ENCODE measurements at regions not wholly inside any gene's neighbourhood (a gene's known extent, or its start where the extent isn't known, plus 50 kb on each side); places are given as distances from the start of the nearest gene placed in this dataset.
"Not testable (repeated sequence)": the region's sequence is repeated elsewhere in the genome, so short reads cannot be mapped to it uniquely, and the experiment has no call there.

DNA sequence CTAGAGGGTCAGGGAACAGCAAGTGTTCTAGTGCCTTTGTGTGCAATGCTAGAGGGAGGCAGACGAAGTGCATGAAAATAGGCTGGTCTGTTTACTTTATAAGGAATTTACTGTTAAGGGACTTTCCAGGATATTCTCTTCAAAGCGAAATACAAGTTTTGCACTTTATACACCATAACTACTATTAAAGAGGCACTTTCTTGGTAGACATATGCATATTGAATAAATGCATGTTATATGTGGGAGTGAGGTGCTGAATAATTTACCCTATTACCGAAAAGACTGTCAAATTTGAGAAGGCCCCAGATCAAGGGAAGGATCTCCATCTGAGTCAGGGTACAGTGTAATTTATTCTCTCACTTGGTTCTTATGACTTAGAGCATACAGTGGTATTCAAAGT is 310.5 kb downstream of the S1PR1 start:
- DNase-seq (ENCODE audit: low read depth) = no peak

GRCh38 chr1:101548376-101548775 is 311.6 kb downstream of the S1PR1 start:
- DNase-seq (ENCODE audit: low read depth) = no peak

DNA sequence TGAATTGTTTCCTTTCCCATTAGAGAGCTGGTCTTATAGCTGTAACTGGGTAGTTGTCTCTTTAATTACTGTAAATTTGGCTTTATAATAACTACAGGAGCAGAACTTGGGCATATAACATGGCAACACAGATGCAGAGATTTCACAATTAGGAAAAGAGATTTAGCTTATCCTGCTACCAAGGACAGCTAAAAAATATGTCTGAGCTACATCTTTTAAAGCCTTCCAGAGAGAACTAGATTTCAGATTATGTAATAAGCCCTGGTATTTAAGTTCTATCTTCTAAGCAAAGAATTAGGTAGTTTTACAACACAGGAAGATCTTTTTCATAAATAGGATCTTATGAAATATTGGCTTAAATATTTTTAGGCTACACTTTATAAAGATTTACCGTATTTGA is 313.8 kb downstream of the S1PR1 start:
- DNase-seq (ENCODE audit: low read depth) = no peak

DNA sequence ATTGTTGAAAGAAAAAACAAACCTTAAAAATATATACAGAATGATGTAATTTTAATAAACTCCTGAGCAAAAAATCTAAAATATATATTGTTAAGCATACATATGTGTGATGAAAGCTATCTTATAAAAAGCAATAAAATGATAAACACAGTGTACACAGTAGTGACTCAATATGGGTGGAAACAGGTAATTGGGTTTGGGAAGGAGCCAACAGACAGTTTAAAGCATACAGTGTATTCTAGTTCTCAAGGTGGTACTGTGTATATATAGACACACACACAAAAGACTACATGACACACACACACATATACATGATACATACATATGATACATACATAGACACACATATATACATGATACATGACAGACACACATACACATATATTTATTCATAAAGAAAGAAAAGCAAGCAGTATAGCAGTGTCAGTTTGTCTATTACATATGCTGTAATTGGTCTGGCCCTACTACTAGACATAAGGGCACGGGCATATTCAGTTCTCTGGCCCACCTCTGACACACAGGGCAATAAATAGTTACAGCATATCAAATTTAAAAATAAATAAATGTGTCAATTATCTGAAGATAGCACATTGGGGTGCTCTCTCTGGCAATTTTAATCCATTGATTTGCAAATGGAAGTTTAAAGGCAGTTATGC is 330.2 kb downstream of the S1PR1 start:
- DNase-seq (ENCODE audit: low read depth) = no peak

DNA sequence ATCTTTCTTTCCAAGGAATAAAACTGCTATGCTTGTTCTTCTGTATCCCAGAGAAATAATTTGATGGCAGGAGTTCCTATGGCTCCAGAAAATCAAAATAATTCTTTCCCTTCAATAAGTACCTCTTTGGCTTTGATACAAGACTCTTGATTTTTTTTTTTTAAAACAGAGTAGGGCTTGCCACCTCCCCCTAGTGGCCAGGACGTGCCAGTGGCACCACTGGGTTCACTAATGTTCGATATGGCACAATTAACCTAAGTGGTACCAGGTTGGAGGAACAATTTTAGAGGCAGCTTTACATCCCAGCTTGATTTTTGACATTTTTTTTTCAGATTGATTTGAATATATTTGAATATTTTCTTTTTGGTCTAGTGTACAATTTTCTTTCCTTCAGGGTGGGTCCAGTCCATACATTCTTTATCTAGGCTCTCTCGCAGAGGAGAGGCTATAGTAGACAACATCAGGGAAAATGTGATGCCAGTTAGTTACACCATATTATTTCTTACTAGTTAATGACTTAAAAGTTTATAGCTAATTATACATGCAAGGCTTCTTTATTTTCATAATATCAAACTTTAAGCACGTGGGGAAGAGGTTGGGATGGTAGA is 330.9 kb downstream of the S1PR1 start:
- peak; percentile 13 for DNase-seq (ENCODE audit: low read depth)

DNA sequence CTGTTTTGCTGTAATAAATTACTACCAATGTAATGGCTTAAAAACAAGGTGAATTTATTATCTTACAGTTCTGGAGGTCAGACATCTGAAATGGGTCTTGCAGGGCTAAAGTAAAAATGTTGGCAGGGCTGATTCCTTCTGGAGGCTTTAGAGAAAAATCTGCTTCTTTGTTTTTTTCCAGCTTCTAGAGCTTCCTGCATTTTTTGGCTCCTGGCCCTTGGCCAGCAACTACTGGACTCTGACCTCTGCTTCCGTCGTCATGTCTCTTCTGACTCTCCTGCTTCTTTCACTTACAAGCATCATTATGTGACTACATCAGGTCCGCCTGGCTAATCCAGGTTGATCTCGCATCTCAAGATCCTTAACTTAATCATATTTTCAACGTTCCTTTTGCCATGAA is 350.9 kb downstream of the S1PR1 start:
- DNase-seq (ENCODE audit: low read depth) = no peak

DNA sequence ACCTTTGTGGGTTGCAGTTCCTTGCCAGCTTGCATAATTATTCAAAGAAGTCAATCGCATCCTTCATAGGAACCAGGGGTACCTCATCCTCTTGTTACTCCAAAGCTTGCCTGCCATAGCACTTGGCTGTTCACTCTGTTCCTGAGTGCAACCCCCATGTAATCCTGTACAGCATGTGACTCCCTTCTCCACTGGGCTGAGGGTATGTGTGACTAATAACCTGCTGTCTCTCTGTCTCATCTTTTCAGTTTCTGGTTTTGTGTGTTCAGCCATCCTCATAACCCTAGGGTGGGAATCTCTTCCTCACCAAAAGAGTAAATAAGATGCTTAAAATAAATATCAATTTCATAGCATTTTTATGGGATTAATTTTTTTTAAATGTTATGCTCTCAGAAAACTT is 351.9 kb downstream of the S1PR1 start:
- DNase-seq (ENCODE audit: low read depth) = no peak

GRCh38 chr1:101592845-101593244 is 356.0 kb downstream of the S1PR1 start:
- no peak for DNase-seq (ENCODE audit: low read depth)

DNA sequence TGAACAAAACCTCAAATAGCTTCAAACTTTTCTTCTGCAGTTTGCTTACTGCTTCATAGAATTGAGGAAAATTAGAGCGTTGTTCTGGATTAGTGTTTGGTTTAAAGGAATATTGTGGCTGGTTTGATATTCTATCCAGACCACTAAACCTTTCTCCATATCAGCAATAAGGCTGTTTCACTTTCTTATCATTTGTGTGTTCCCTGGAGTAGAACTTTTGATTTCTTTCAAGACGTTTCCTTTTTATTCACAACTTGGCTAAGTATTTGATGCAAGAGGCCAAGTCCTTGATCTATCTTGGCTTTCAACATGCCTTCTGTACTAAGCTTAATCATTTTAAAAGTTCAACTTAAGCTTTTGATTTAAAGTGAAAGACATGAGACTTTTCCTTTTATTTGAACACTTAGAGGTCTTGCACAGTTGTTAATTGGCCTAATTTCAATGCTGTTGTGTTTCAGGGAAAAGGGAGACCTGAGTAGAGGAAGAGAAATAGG is 359.1 kb downstream of the S1PR1 start:
- DNase-seq (ENCODE audit: low read depth) = no peak

DNA sequence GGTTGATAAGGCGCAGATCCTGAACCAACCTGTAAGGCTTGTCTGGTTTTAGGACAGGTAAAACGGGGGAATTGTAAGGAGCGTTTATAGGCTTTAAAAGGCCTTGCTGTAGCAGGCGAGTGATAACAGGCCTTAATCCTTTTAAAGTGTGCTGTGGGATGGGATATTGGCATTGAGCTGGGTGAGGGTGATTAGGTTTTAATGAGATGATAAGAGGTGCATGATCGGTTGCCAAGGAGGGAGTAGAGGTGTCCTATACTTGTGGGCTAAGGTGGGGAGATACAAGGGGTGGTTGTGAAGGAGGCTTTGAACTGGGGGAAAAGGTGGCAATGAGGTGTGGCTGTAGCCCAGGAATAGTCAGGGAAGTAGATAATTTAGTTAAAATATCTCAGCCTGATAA is 363.8 kb downstream of the S1PR1 start:
- DNase-seq (ENCODE audit: low read depth) = not testable (repeated sequence)

GRCh38 chr1:101603726-101604125 is 366.9 kb downstream of the S1PR1 start:
- DNase-seq (ENCODE audit: low read depth) = no peak

DNA sequence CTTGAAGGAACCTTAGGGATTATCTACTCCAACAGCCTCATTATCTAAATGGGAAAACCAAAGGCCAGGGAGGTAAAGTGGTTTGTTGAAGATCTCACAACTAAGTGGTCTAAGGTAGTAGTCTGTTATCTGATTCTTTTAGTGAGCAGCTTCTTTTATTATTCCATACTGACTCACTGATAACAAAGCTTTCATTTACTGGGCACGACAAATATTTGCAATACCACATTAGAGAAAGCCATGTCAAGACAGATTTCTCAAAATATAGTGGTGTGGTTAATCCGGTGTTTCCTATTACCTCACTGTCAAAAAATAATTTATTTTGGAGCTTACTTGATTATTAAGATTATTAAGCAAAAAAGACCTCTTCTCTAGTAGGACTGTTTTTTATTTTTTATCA is 369.1 kb downstream of the S1PR1 start:
- no peak for DNase-seq (ENCODE audit: low read depth)

DNA sequence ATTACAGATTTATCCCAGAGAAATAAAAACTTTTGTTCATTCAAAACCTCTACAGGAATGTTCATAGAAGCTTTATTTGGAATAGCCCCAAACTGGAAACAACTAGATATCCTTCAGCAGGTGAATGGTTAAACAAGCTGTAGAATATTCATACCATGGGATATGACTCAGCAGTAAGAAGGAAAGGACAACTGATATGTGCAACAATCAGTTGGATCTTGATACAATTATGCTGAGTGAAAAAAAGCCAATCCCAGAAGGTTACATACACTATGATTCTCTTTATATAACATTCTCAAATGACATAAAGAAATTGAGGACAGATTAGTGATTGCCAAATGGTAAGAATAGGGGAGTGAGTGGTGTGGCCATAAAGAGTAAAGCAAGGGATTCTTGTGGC is 376.7 kb downstream of the S1PR1 start:
- DNase-seq (ENCODE audit: low read depth) = peak; percentile 0

- DNase-seq (ENCODE audit: low read depth) = no peak
Measured at GRCh38 chr1:101618900-101619299, 377.8 kb downstream of the OLFM3 start.

DNA sequence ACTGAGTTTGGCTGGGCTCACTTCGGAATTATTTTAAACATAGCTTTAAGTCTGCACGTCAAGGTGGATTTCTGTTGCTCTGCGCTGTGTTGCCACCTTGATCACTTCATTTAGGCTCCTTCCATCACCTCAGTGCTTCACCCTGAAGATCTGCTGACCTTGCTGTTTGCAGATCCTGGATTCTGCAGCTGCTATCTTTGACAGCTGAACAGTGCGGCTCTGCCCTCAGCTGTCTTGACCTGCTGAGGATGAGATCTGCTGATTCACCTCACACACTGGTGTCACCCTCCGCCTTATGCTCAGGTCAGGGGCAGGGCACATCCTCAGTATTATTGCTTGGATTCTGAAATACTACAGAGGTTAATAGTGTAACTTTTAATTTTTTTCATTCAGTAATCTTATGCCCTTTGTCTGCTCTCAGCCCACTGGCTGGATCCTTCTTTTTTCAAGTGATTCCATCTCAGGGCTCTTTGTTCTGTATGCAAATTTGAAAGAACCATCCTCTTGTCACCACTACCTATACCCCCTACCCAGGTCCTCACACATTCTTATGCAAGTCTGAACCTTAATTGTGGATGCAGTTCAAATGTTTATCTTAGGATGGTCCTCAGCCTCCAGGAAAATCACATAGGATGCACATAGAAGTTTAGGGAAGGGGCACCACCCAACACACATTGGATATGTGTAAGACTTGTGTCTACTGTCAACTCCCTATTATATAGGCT is 364.0 kb downstream of the OLFM3 start:
- no peak for DNase-seq (ENCODE audit: low read depth)

DNA sequence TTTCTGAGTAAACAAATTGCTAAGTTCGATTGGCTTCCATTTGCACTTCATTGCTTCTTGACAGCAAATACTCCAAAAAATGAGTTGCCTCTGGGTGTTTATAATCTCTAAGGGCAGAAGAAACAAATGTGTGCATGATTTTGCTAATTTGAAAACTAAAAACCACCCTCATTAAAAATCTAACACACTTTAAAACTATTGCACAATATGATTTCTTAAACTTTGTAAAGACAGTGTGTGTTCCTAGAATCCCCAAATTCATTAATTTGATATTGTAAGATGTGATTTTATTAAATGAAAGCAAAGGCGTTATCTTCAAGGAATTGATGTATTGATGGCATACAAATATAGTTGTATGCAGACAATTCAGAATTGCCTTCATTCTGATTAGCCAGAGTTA is 350.9 kb downstream of the OLFM3 start:
- DNase-seq (ENCODE audit: low read depth) = no peak

DNA sequence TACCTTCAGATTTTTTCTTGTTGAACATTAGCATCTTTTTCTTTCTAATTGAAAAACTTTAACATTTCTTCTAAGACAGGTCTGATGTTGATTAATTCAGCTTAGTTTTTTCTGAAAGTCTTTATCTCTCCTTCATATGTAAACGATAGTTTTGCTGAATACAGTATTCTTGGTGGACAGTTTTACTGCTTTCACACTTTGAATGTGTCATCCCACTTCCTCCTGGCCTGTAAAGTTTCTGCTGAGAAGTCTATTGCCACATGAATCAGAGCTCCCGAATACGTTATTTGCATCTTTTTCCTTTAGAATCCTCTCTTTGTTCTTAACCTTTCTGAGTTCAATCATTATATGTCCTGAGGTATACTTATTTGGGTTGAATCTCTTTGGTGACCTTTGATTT is 344.2 kb downstream of the OLFM3 start:
- DNase-seq (ENCODE audit: low read depth) = no peak

GRCh38 chr1:101653482-101653946 is 343.2 kb downstream of the OLFM3 start:
- DNase-seq (ENCODE audit: low read depth) = peak; percentile 14

GRCh38 chr1:101664726-101665125 is 332.0 kb downstream of the OLFM3 start:
- no peak for DNase-seq (ENCODE audit: low read depth)

GRCh38 chr1:101667761-101668160 is 329.0 kb downstream of the OLFM3 start:
- no peak for DNase-seq (ENCODE audit: low read depth)

DNA sequence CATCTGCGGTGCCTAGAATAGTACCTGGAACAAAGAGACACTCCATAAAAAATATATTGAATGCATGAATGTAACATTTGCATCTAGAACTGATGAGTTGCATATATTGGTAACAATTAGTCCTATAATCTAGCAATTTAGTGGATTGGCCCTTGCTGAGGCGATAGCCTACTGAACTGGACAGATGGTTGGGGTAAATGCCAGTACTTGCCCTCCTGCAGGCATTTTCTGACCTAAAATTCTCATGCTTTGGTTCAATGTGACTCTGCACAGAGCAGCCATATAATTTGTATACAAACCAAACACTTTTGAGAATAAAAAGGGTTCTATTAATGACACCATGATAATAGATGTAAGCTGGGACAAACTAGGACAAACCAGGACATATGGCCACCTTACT is 313.6 kb downstream of the OLFM3 start:
- DNase-seq (ENCODE audit: low read depth) = no peak

DNA sequence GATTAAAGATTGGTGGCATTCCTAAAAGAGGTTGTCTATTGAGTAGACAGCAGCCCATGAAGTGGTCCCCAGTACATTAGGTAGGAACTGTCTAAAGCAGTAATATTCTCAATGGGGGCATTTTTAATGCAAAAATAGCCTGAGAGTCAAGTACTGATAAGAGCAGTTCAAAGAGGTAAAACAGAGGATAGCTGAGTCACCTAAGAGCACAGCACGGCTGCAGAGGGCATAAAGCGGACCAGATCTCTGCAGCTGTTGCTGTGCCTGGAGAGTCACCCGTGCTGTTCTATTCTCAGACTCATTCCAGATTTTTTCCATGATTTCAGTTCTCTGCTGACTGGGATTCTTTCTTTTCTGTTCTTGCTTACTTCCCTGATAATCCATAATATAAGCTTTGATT is 313.2 kb downstream of the OLFM3 start:
- DNase-seq (ENCODE audit: low read depth) = peak; percentile 70

- DNase-seq (ENCODE audit: low read depth) = peak; percentile 37
Measured at GRCh38 chr1:101697072-101697471, 299.7 kb downstream of the OLFM3 start.
